ENCODE measurements at regions not wholly inside any gene's neighbourhood (a gene's known extent, or its start where the extent isn't known, plus 50 kb on each side); places are given as distances from the start of the nearest gene placed in this dataset.

DNA sequence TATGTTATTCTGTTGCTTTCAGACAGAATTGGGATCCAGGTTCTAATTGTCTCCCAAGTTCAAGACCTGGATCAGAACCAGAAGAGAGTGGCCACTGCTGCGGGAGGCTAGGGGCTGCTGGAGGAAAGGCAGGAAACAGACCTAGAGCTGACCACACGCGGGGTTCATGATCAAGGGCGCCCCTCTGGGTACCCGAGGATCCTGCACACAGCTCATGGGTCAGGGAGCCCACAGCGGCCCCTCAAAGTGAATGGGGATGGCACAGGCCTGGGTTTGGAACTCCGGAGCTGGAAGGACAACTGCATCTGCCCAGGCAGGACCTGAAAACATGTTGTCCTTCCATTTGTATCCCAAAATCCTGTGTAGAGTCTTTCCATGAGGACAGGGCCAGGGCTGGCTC is 107.0 kb downstream of the RMI2 start:
- DNase-seq (ENCODE audit: low spot score in 2 of 2), result no peak
- H3K4me1 ChIP-seq, result peaks cover 6% of the 10 kb centered on the region
- H3K27me3 ChIP-seq, result no peaks in the 10 kb centered on the region
- TF ChIP-seq EP300 (IDR thresholded peaks at IDR 0.05) (no peak), POLR2A (IDR thresholded peaks at IDR 0.05) (no peak), POLR2AphosphoS5 (IDR thresholded peaks at IDR 0.05) (no peak)
- TF ChIP-seq, protein P1, sequence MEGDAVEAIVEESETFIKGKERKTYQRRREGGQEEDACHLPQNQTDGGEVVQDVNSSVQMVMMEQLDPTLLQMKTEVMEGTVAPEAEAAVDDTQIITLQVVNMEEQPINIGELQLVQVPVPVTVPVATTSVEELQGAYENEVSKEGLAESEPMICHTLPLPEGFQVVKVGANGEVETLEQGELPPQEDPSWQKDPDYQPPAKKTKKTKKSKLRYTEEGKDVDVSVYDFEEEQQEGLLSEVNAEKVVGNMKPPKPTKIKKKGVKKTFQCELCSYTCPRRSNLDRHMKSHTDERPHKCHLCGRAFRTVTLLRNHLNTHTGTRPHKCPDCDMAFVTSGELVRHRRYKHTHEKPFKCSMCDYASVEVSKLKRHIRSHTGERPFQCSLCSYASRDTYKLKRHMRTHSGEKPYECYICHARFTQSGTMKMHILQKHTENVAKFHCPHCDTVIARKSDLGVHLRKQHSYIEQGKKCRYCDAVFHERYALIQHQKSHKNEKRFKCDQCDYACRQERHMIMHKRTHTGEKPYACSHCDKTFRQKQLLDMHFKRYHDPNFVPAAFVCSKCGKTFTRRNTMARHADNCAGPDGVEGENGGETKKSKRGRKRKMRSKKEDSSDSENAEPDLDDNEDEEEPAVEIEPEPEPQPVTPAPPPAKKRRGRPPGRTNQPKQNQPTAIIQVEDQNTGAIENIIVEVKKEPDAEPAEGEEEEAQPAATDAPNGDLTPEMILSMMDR (IDR thresholded peaks at IDR 0.05), result no peak
- H3K27ac ChIP-seq, result no peak overlapping the region
- no peaks in the 10 kb centered on the region for H3K36me3 ChIP-seq
- no peaks in the 10 kb centered on the region for H3K9me3 ChIP-seq
- 63% methylated on average over 4 of the region's 7 CpGs for WGBS
- no peak overlapping the region for H3K4me3 ChIP-seq

DNA sequence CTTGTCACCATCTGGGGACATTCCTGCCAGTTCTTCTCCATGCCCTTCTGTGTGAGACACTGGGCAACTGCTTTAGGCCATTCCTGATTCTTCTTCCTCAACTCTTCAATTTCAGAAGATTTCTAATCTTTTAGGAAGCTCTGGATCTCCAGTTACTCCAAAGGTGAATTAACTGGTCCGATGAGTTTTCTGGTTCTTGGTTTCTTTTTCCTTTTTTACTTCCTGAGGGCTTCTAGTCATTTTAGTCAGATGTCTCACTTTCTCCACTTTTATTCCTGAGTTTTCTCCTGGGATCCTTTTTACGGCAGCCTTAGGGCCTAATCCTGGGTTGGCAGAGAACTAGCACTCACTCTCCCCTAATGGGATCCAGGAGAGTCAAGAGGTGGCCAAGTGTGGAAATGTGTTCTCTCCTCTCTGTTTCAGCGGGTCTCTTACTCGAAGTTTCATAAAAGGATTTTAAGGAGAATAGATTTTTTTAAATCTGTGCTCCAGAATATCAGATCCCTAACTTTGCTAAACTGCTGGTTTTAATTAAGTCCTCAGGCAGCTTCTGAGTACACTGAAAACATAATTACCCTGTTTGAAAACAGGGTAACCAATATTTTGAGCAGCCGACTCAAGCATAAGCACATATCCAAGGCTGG is 107.6 kb downstream of the RMI2 start:
- no peaks in the 10 kb centered on the region for H3K27me3 ChIP-seq
- DNase-seq (ENCODE audit: low spot score in 2 of 2), result no peak
- TF ChIP-seq EP300 (IDR thresholded peaks at IDR 0.05) (no peak), POLR2A (IDR thresholded peaks at IDR 0.05) (no peak), POLR2AphosphoS5 (IDR thresholded peaks at IDR 0.05) (no peak)
- no peak overlapping the region for H3K27ac ChIP-seq
- 46% methylated on average over 5 of the region's 5 CpGs for WGBS
- H3K9me3 ChIP-seq, result no peaks in the 10 kb centered on the region
- peaks cover 6% of the 10 kb centered on the region for H3K4me1 ChIP-seq
- H3K36me3 ChIP-seq, result no peaks in the 10 kb centered on the region
- H3K4me3 ChIP-seq, result no peak overlapping the region

DNA sequence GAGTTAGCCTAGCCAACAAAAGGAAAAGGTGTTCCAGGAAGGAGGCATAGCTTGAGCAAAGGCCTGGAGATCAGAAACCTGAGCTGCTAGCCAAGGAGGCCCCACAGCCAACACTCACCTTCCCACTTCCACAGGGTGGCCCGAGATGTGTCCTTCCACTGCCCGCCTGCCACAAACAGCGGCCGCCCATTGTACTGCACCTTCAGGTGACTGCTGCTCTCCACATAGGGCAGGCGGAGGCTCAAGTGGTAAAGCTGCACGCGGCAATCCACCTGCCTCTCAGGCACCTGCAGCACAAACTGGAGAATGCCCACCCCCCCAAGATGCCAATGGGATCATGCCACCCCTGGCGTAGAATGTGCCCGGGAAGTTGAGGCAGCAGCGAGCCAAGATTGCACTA is 111.5 kb downstream of the RMI2 start:
- no peaks in the 10 kb centered on the region for H3K9me3 ChIP-seq
- TF ChIP-seq POLR2A (IDR thresholded peaks at IDR 0.05), result no peak
- TF ChIP-seq, protein P1 (IDR thresholded peaks at IDR 0.05), result no peak
- no peak for TF ChIP-seq POLR2AphosphoS5 (IDR thresholded peaks at IDR 0.05)
- no peak for TF ChIP-seq EP300 (IDR thresholded peaks at IDR 0.05)
- H3K4me1 ChIP-seq, result peaks cover 6% of the 10 kb centered on the region
- no peaks in the 10 kb centered on the region for H3K36me3 ChIP-seq
- DNase-seq (ENCODE audit: low spot score in 2 of 2), result no peak
- H3K4me3 ChIP-seq, result no peak overlapping the region
- no peak overlapping the region for H3K27ac ChIP-seq
- no peaks in the 10 kb centered on the region for H3K27me3 ChIP-seq
- WGBS, result 99% methylated on average over 10 of the region's 10 CpGs

DNA sequence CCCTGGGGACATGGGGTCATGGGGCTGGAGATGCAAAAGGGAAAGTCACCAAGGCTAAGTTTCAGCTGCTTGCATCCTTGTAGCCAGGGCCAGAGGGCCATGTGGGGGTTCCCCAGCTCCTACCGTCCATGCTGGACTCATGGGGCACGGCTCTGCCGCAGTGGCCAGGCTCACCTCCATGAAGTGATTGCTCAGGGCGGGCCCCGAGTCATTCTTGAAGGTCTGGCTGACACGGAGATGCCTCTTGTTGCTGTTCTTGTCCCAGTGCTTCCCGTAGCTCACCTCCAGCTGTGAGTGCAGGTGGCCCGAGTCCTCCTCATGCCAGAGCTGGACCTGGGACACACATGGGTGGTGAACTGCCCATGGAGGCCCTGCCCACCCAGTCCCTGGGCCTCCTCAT is 114.5 kb downstream of the RMI2 start:
- Histone ChIP-seq H3K4me1 (no peaks in the 10 kb centered on the region), H3K27me3 (no peaks in the 10 kb centered on the region), H3K27ac (no peak overlapping the region), H3K36me3 (no peaks in the 10 kb centered on the region), H3K9me3 (no peaks in the 10 kb centered on the region), H3K4me3 (no peak overlapping the region)
- 60% methylated on average over 2 of the region's 8 CpGs for WGBS
- no peak for DNase-seq (ENCODE audit: low spot score in 2 of 2)
- TF ChIP-seq POLR2A (IDR thresholded peaks at IDR 0.05), result no peak
- no peak for TF ChIP-seq EP300 (IDR thresholded peaks at IDR 0.05)
- TF ChIP-seq POLR2AphosphoS5 (IDR thresholded peaks at IDR 0.05), result no peak
- TF ChIP-seq, protein P1 (IDR thresholded peaks at IDR 0.05), result no peak

DNA sequence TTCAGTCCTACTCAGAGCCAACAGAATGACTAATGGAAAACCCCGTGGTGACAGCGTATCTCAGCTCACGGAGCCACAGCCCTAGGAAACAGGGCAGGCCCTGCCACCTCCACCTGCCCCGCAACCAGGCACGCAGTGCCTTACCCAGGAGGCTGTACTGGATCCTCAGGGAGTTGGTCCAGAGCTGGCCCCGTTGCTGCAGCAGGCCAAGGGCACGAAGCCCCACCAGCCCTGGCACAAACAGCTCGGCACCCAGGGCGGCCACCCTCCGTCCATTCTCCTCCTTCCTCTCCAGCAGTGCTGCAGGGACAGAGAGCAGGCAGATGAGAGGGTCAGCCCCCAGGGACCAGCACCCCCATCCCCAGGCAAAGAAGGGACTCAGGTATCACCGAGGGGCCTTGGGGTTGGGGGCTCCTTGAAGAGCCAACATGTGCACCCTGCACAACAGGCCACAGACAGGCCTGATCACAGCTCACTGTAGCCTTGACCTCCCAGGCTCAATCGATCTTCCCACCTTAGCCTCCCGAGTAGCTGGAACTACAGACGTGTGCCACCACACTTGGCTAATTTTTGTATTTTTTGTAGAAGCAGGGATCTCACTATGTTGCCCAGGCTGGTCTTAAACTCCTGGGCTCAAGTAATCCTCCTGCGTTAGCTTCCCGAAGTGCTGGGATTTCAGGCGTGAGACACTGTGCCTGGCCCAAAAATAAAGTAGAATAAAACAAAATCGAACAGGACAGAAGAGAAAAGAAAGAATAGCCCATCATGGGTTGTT is 115.7 kb downstream of the RMI2 start:
- WGBS, result 87% methylated on average over 11 of the region's 18 CpGs

More for the DNA sequence above, 115.7 kb downstream of the RMI2 start:
- TF ChIP-seq POLR2AphosphoS5 (IDR thresholded peaks at IDR 0.05), result no peak
- TF ChIP-seq, protein P1 (IDR thresholded peaks at IDR 0.05), result no peak
- TF ChIP-seq EP300 (IDR thresholded peaks at IDR 0.05), result no peak
- TF ChIP-seq POLR2A (IDR thresholded peaks at IDR 0.05), result no peak
- no peaks in the 10 kb centered on the region for H3K36me3 ChIP-seq
- H3K27ac ChIP-seq, result no peak overlapping the region
- no peak for DNase-seq (ENCODE audit: low spot score in 2 of 2)
- no peaks in the 10 kb centered on the region for H3K27me3 ChIP-seq
- no peaks in the 10 kb centered on the region for H3K9me3 ChIP-seq
- no peaks in the 10 kb centered on the region for H3K4me1 ChIP-seq
- H3K4me3 ChIP-seq, result no peak overlapping the region
